OCI-M1 (cell line): ENCODE measurements at regions not wholly inside any gene's neighbourhood (a gene's known extent, or its start where the extent isn't known, plus 50 kb on each side); places are given as distances from the start of the nearest gene placed in this dataset.

Experiments used
- DNase-seq: peaks from one replicate; lab custom pipeline; 2025; lab: John Stamatoyannopoulos, UW

DNA sequence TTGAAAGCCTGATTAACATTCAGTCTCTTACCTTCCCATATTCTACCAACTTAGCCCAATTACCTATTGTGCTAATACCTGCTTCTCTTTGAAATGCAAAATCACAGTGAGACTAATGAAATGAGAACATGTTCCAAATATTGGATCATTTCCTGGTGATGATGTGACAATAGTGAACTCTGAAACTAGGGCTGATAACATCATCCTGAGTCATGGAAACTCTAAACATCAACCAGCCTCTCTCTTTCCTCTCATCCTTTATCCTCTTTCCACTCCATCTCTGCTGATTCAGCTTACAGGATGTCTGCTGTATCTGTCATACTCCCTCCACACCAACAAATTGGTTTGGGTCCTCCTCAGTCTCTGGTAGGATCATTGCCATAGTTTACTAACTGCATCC lies 98.8 kb upstream of the NCKAP5 start:
- no peak for DNase-seq

DNA sequence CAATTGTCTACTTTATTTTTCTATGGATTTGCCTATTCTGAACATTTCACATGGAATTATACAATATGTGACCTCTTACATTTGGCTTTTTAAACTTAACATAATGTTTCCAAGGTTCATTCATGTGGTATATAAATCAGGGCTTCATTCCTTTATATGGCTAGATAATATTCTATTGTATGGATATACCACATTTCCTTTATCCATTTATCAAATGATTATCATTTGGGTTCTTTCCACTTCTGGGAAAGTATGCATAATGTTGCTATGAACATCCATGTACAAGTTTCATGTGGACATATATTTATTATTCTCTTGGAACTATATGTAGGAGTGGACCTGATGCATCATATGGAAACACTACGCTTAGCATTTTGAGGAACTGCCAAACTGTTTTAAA lies 99.7 kb upstream of the NCKAP5 start:
- no peak for DNase-seq

GRCh38 chr2:133668547-133668946 lies 100.3 kb upstream of the NCKAP5 start:
- no peak for DNase-seq

DNA sequence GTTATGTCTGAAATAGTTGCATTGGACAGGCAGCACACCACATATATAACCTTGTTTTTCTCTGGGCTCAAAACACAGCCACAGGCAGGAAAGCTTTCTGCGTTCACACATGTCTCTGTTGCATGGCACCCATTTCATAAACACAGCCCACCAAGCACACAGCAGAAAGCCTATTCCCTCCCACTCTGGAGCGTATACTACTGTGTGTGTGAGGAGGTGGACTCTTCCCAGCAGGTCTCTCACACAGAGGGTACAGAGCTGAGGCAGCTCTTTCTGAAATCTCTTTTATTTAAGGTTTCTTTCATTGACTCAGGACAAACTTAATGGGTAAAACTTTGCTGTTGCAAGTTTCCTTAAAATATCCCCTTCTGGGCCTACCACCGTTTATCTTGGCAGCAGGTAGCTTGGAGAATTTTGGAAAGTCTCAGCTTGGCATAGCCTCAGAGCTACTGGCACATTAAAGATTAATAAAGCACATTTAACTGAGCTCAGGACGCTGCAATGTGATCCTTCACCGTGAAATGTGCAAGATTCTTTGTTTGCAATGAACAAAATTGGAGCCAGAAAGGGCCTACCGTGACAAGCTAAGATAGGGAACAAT lies 105.1 kb upstream of the NCKAP5 start:
- DNase-seq, result no peak

DNA sequence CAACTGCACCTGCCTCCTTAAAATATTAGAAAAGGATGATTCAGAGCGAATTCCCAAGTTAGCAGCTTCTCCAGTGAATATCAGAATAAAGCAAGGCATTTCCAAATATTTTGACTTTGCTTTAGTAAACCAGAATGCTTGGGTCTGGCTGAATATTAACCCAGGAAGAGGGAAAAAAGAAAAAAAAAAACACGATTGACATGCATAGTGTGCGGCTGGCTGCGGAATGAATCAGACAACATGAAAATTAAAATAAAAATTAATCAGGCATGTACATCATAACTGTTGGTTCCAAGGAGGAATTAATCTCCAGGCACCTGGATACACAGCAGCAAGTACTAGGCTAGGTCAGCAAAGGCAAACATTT lies 105.8 kb upstream of the NCKAP5 start:
- no peak for DNase-seq

DNA sequence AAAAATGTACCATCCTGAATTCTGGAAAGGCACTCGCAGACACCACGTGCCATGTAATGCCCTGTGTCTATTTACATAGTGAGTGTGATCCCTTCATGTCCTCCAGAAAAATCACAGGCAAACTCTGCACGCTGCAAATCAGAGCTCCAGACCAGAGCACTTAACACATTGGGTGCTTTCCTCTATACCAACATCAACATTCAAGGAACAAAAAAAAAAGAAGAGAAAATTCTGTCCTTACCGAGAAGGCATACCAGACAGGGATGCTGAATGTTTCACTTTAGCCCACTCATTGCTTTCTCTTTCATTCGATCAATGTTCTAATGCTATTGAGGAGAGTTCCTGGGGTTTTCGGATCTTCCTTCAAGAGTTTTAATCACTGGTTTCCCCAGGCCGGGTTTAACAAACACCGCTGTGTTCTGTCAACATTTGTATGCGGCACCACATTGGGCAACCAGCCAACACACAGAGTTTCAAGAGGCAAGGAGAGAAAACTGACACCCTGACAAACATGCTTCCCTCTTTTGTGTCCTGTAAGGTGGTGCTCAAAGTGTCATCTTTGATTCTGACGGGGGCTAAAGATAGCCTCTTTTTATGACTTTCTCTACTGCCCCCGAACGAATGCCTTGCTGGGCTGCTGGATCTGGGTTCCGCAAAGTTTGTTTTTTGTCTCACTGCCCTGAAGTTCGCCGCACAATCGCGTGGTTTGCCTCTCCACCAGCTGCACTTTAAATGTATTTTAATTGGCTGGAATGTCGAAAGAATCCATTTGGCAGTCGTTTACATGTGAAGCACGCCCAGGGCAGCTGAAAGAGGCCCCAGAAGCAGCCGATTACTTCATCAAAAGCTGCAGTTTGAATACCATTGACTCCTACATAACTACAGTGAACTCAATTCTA lies 106.4 kb upstream of the NCKAP5 start:
- DNase-seq, result peak; percentile 34

DNA sequence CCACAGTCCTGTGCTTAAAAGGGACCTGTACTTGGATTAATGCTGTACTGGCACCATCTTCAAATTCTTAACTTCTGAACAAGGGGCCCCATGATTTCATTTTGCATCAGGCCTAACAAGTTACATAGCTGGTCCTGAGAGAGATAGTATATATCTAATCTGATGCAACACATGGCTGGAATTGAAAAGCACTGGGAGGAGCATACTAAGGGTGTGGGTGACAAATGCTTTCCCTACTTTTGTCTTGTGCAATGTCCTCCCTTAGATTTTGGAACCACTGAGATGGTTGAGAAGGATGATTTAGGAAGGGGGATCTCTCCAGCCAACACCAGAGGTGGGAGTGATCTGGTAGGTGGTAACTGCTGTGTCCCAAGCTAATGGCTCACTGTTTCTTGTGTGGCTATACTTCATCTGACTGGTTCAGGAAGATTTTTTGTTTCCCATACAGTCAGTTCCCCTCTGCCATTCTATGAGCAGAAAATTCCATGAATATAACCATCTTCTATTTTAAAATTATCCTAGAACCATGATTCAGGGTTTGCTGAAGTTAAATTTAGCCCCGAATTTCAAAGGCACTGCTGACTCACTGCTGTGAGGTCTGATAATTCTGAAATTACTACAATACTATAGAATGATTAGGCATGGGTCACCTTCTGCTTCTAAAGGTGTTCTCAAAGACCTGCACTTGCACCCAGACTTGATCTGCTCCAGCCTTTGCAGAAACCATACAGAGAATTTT lies 108.3 kb upstream of the NCKAP5 start:
- peak; percentile 55 for DNase-seq

DNA sequence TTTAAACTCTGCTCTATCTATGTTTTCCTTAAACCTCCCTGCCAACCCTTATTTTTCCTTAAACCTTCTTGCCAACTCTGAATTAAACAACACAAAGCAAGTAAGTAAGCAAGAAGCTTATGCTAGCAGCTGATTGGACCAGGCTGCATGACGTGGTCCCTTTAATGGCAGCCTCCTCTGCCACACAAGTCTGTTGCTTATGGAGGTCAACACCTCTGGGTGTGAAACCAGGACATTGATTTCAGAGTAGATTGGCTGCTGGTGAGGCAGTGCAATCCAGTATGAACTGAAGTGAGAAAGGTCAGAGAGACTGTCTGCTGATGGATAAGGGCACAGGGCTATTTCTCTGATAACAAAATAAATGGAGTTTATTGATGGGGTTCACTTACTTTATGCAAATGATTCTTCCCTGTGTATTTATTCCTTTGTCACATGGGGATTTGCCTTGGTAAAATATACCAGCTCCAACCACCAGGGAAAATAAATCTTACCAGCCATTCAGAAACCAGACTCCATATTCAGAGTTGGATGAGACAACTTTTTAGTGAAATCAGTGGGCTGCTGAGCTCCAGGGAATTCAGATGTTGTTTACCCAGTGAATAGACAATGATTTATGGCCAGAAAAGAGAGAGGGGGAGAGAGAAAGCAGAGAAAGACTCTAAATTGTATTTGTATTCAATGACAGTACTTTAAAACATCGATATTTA lies 112.2 kb upstream of the NCKAP5 start:
- DNase-seq, result no peak

- no peak for DNase-seq
Observed at GRCh38 chr2:133682347-133682746, 114.1 kb upstream of the NCKAP5 start.

DNA sequence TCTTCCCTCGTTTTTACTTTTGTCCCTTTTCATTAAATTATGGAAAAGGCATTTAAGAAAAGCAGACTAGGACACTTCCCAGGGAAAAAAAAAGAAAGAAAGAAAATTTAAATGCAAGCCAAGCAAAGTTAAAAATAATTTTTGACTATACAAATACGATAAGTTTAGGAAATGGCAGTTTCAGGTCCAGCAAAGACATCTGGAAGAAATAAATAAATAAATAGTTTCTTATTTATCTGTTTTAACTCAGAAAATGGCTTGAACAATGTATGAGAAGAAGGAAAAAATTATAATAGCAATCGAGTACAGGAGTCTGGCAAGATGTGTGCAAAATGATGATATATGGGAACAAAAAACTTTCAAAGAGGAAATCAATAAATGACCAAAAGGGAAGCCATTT lies 114.6 kb upstream of the NCKAP5 start:
- no peak for DNase-seq

DNA sequence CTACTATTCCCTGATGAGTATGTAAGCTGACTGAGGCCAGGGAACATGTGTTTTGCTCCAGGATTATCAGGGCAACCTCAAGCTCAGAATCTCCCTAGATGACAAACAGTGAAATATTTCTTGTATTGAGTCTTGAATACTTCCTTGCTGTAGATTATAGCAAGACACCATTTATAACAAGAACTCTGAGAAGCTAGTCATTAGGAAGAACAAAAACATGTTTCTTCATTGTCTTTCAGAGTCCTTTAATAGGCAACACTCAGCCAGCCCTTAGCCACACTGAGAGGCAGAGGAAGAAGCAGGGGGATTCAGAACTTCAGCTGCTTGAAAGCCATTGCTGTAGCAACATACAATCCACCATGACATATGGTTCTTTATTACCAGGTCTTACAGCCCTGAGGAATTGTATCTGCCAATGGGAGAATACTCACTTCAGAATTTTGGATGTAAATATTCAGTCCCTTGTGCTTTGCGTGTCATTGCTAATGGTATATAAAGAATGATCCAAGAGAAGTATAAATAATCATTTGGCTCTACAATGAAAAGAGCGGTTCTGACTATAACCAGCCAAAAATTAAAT lies 117.5 kb upstream of the NCKAP5 start:
- DNase-seq, result no peak

GRCh38 chr2:133690780-133691179 lies 122.5 kb upstream of the NCKAP5 start:
- no peak for DNase-seq

DNA sequence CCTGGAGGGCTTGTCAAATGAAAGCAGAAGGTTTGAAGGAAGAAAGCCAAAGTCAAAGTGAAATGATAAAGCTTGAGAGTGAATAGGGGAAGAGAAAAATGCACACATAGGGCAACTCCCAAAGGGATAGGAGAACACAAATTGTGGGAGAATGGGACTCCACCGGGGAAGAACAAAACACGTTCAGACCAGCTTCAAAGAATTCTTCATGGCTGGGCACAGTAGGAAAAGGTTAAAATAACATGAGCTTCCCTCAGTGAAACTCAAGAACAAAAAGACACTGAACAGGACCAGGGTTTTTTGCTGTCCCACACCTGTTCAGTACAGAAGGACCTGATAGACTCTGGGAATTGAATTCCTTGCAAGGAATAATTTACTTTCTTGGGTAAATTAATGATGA lies 123.1 kb upstream of the NCKAP5 start:
- no peak for DNase-seq

DNA sequence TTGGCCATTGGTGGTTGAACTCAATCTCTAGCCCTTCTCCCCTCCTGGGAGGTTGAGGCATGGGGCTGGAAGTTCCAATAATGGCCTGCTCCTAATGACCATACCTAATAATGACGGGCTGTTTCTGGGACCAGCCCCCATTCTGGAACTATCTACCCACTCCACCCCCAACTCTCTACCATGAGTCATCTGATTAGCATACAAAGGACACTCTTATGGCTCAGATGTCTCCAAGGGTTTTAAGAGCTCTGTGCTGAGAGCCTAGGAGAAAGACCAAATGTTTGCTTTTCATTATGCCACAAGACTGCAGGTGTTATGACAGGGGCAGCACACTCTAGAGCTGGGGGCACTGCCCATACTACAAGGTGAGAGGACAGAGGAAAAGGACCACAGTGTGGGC lies 137.0 kb upstream of the NCKAP5 start:
- DNase-seq, result no peak

DNA sequence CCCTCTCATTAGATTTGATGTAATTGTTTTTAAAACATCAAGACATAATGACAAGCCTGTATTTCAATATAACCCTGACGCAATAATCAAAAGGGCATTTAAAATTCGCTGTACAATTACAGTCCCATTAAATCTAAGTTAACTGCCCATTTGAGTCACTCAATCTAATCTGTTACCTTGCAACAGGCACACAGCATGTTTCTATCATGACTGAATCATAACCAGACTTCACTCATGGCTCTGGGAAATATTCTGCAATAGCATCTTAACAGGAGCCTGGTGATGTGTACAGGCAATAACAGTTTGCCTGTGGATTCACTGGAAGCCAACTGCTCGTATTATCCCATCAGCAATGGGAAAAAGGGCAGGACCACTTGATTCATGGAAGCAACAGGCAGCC lies 142.3 kb upstream of the NCKAP5 start:
- DNase-seq, result no peak

DNA sequence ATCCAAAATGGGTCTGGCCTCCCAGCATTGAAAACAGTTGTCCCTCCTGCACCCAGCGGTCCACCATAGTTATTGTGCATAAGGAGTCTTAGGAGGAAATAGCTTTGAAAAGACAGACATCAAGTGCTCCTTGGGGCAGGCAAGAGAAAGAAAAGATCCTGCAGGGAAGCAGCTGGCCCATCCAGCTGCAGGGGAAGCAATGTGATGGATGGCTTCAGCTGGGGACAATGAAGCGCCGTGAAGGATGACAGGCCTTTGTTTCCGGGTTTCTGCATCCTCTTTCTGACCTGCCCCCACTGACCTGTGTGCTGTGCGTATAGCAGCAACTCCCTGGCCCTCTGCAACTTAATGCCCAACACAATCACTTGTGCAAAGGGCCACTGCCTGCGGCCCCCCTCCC lies 142.9 kb upstream of the NCKAP5 start:
- DNase-seq, result no peak

DNA sequence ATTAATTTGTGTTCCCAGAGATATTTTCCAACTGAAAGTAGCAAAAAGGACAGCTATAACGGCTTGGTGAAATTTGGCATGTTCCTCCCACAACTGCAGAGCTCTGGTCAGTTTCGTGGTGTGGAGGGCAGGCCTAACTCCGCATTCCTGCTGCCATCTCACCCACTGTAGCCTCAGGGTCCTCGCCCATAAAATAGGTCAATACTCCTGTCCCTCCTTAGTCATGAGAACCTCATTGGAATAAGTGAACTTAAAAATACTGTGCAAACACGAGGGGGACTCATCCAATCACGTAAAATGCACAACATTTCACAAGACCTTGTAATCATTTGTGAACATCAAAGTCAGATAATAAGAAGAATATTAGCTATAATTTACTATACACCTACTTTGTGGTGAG lies 143.5 kb upstream of the NCKAP5 start:
- DNase-seq, result no peak

DNA sequence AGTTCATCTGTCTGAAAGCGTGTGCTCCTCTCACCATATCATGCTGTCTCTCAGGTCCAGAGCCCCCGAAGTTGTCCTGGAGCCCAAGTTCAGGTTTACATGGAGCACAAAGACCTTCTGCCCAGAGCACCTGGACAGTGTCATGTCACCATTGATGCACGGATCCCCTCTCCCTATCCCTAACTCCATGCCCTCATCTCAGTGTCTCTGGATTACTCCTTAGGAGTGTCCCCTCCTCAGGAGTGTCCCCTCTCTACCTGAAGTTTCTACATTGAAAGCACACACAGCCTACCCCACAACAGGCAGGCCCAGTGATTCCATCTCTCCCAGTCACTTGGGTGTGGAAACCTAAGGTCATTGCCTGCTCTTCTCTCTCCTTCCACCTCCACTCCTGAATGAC lies 144.1 kb upstream of the NCKAP5 start:
- no peak for DNase-seq

- DNase-seq, result no peak
Observed at GRCh38 chr2:133713049-133713580, 144.9 kb upstream of the NCKAP5 start.

DNA sequence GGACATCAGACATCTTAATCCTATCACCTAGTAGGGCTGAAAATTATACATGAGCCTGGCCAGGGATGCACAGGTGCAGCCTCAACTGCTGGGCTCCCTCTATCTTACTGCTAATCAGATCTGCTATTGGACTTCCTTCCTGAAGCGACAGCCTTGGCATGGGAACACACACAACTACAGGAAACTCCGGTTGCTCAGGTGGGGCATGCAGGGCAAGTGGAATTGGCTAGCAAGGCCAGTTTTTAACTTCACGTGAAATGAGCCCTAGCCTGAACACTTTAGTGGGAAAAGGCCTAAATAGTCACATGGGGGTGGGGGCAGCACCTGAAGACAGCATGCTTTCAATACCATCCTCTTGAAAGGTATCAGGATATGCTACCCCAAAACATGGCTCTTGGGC lies 147.9 kb upstream of the NCKAP5 start:
- no peak for DNase-seq

GRCh38 chr2:133717497-133717896 lies 149.2 kb upstream of the NCKAP5 start:
- DNase-seq, result no peak

DNA sequence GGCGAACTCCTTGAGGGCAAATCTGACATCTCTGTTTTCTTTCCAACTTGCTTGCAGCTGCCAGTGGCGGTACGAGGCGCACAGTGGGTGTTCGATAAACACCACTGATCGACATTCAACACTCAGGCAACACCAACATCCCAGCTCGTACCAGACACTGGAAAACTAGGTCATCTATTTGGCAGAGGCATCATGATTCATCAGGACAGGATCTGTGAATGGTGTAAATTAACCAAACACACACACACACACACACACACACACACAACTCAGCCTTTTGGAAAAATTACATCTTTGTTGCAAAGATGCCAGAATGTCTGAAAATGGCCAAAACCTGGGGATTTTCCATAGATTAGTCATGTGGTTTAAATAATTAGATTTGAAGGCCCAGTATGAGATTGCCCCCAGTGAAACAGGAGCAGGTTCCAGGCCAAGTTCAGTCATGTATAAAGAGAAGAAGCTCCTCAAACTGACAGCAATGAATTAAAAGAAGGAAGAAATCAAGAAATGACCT lies 150.5 kb upstream of the NCKAP5 start:
- no peak for DNase-seq
